GM12878 (cell line): ENCODE measurements at regions not wholly inside any gene's neighbourhood (a gene's known extent, or its start where the extent isn't known, plus 50 kb on each side); places are given as distances from the start of the nearest gene placed in this dataset.

Source experiments
- ATAC-seq: fragments of 200-7000 bp; cut with Tn5 transposase; 3 replicates; pipeline ENCODE4 v1.9.1; 2020; ENCODE audit warnings: mild to moderate bottlenecking, moderate library complexity
- BruUV-seq: library from RNA; stranded (reverse); fragments of 400-500 nt; replicated peaks from 2 replicates; lab custom pipeline; 2021; lab: Mats Ljungman, UMichigan
- CTCF ChIA-PET: fragments of 300-600 bp; sonication (Branson Sonifier 250); formaldehyde crosslinking; extraction: SDS; loops from one replicate; lab custom pipeline; 2021; ENCODE audit warnings: inconsistent platforms; lab: Yijun Ruan, JAX
- POLR2A ChIA-PET: fragments of 350-600 bp; formaldehyde crosslinking; extraction: SDS; loops from one replicate; lab custom pipeline; 2021; ENCODE audit warnings: inconsistent platforms; lab: Charles Lee
- RAD21 ChIA-PET: fragments of 300-600 bp; sonication (Branson Sonifier 250); formaldehyde crosslinking; loops from one replicate; lab custom pipeline; 2023; ENCODE audit warnings: antibody characterized with exemption; ENCODE audit not compliant: unreplicated experiment; lab: Charles Lee
- SMC1A ChIA-PET: fragments of 300-600 bp; sonication (Branson Sonifier 250); formaldehyde crosslinking; loops from one replicate; lab custom pipeline; 2023; ENCODE audit not compliant: unreplicated experiment, uncharacterized antibody; lab: Charles Lee
- DNase-seq: peaks from one replicate; pipeline ENCODE4 v3.0.0-alpha.2; 2011; ENCODE audit warnings: low read depth, low spot score
- FAIRE-seq: peaks from 3 replicates; lab custom pipeline; 2011; peaks lifted over from hg19 to GRCh38; lab: Jason Lieb, UNC
- H2AFZ ChIP-seq: 2 replicates; pipeline ENCODE4 v1.6.0; 2011; ENCODE audit warnings: low read depth, low read length, control low read depth; ENCODE audit not compliant: control insufficient read depth
- H3K27ac ChIP-seq: 2 replicates; pipeline ENCODE4 v1.5.1; 2011; ENCODE audit warnings: control low read depth; ENCODE audit not compliant: control insufficient read depth, insufficient read depth
- H3K27me3 ChIP-seq, 2 experiments: replicated peaks in 1 of 2; 2 replicates each; pipeline versions ENCODE4 v1.6.0 to v1.6.1; 2011; ENCODE audit warnings: low read length in 1 of 2; ENCODE audit not compliant: control insufficient read depth in 2 of 2, insufficient read depth in 2 of 2
- H3K36me3 ChIP-seq, 2 experiments: 2 replicates each; pipeline ENCODE4 v1.5.1; 2011; ENCODE audit warnings: low read length in 1 of 2; ENCODE audit not compliant: control insufficient read depth in 2 of 2, insufficient read depth in 2 of 2
- H3K4me1 ChIP-seq: 2 replicates; pipeline ENCODE4 v1.6.1; 2011; ENCODE audit warnings: mild to moderate bottlenecking, low read length, moderate library complexity, mixed read lengths; ENCODE audit not compliant: control insufficient read depth, insufficient read depth
- H3K4me2 ChIP-seq: 2 replicates; pipeline ENCODE4 v1.6.0; 2011; ENCODE audit warnings: control low read depth; ENCODE audit not compliant: control insufficient read depth, insufficient read depth
- H3K4me3 ChIP-seq: fragments of 200-600 bp; sonication (generic); 2 replicates; pipeline ENCODE4 v1.5.1; 2016
- H3K79me2 ChIP-seq: 2 replicates; pipeline ENCODE4 v1.6.0; 2011; ENCODE audit warnings: low read length; ENCODE audit not compliant: control insufficient read depth, insufficient read depth
- H3K9ac ChIP-seq: 2 replicates; pipeline ENCODE4 v1.8.0; 2011; ENCODE audit warnings: low read length, control low read depth, mixed read lengths; ENCODE audit not compliant: control insufficient read depth, insufficient read depth
- H3K9me3 ChIP-seq: replicated peaks from 3 replicates; pipeline ENCODE4 v1.5.1; 2011; ENCODE audit warnings: mild to moderate bottlenecking, low read length; ENCODE audit not compliant: control insufficient read depth, insufficient read depth
- H4K20me1 ChIP-seq: 2 replicates; pipeline ENCODE4 v1.6.0; 2011; ENCODE audit not compliant: control insufficient read depth, insufficient read depth
- CHD4 ChIP-seq: fragments of 200-600 bp; sonication (generic); IDR thresholded peaks from 2 replicates; pipeline ENCODE4 v1.6.1; 2016; ENCODE audit warnings: mild to moderate bottlenecking
- HCFC1 ChIP-seq: fragments of 150-350 bp; IDR thresholded peaks from 2 replicates; pipeline ENCODE4 v1.6.1; 2014; ENCODE audit warnings: low read length
- IRF5 ChIP-seq: fragments of 450-650 bp; IDR thresholded peaks from 2 replicates; pipeline ENCODE4 v1.6.1; 2017; ENCODE audit warnings: borderline replicate concordance
- KLF5 ChIP-seq: fragments of 450-650 bp; IDR thresholded peaks from 2 replicates; pipeline ENCODE4 v1.6.1; 2014; ENCODE audit warnings: mild to moderate bottlenecking; ENCODE audit not compliant: partially characterized antibody
- LARP7 ChIP-seq: fragments of 450-650 bp; IDR thresholded peaks from 2 replicates; pipeline ENCODE4 v1.6.1; 2017; ENCODE audit warnings: mild to moderate bottlenecking
- MLLT1 ChIP-seq: fragments of 450-650 bp; IDR thresholded peaks from 2 replicates; pipeline ENCODE4 v1.6.1; 2016; ENCODE audit warnings: mild to moderate bottlenecking
- NFYB ChIP-seq: IDR thresholded peaks from 2 replicates; pipeline ENCODE4 v1.6.1; 2011; ENCODE audit warnings: low read depth, mild to moderate bottlenecking, low read length, improper control_type of control experiment, moderate library complexity; ENCODE audit not compliant: insufficient read depth
- SIX5 ChIP-seq: IDR thresholded peaks from 2 replicates; pipeline ENCODE4 v1.6.1; 2011; ENCODE audit warnings: mild to moderate bottlenecking, low read depth, low read length, moderate library complexity; ENCODE audit not compliant: severe bottlenecking
- SMARCA5 ChIP-seq: fragments of 450-650 bp; IDR thresholded peaks from 2 replicates; pipeline ENCODE4 v1.6.1; 2017; ENCODE audit warnings: mild to moderate bottlenecking
- ZNF384 ChIP-seq: IDR thresholded peaks from 2 replicates; pipeline ENCODE4 v1.6.1; 2012; ENCODE audit warnings: low read depth, mild to moderate bottlenecking, low read length, improper control_type of control experiment, borderline replicate concordance
- WGBS: methylation state at CpG from one replicate; pipeline ENCODE4 v1.1.6; 2016; ENCODE audit warnings: low lambda C conversion rate; ENCODE audit not compliant: insufficient replicate concordance, insufficient coverage; ENCODE audit errors: missing lambda C conversion rate; 5-methylcytosine and 5-hydroxymethylcytosine counted together
- in situ Hi-C: fragments of 300-500 bp; cut with MboI; formaldehyde crosslinking; loops from 9 replicates; pipeline ENCODE4 v1.14.3; 2018; ENCODE audit warnings: mixed read lengths
- intact Hi-C: fragments of 100-400 bp; cut with micrococcal nuclease; formaldehyde crosslinking; loops from one replicate; pipeline ENCODE4 v1.14.2; 2022; ENCODE audit not compliant: unreplicated experiment
- TF ChIP-seq, protein P1 (sequence below): fragments of 150-350 bp; IDR thresholded peaks from 2 replicates; pipeline ENCODE4 v1.6.1; 2014; ENCODE audit warnings: mild to moderate bottlenecking, low read depth, low read length

GRCh38 chr1:229885568-229886495 is 181.2 kb upstream of the GALNT2 start:
- H3K36me3 ChIP-seq = no peaks in the 10 kb centered on the region
- intact Hi-C loops (no loop called here), in situ Hi-C loops (no loop called here)
- SMC1A ChIA-PET = no interaction called here
- H3K27ac ChIP-seq = no peak overlapping the region
- no peak overlapping the region for H3K4me2 ChIP-seq
- no peaks in the 10 kb centered on the region for H3K9me3 ChIP-seq
- FAIRE-seq (no peak), ATAC-seq (no peak), DNase-seq (no peak)
- no peaks in the 10 kb centered on the region for H4K20me1 ChIP-seq
- TF ChIP-seq HCFC1 (no peak), NFYB (no peak), ZNF384 (no peak), LARP7 (no peak), CHD4 (no peak), SIX5 (no peak), SMARCA5 (no peak), IRF5 (no peak), MLLT1 (no peak), KLF5 (no peak)
- TF ChIP-seq, protein P1, sequence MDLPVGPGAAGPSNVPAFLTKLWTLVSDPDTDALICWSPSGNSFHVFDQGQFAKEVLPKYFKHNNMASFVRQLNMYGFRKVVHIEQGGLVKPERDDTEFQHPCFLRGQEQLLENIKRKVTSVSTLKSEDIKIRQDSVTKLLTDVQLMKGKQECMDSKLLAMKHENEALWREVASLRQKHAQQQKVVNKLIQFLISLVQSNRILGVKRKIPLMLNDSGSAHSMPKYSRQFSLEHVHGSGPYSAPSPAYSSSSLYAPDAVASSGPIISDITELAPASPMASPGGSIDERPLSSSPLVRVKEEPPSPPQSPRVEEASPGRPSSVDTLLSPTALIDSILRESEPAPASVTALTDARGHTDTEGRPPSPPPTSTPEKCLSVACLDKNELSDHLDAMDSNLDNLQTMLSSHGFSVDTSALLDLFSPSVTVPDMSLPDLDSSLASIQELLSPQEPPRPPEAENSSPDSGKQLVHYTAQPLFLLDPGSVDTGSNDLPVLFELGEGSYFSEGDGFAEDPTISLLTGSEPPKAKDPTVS = no peak
- no peak overlapping the region for H3K9ac ChIP-seq
- H3K4me1 ChIP-seq = no peaks in the 10 kb centered on the region
- RAD21 ChIA-PET = no interaction called here
- POLR2A ChIA-PET = no interaction called here
- H3K79me2 ChIP-seq = no peaks in the 10 kb centered on the region
- no TSS peak for BruUV-seq
- H3K4me3 ChIP-seq = no peak overlapping the region
- CTCF ChIA-PET = no interaction called here
- H3K27me3 ChIP-seq = peaks cover 2 to 6% of the 10 kb centered on the region in 2 experiments; a peak in 3 of 4 replicates
- no peak overlapping the region for H2AFZ ChIP-seq
- 33% methylated on average over 12 of the region's 12 CpGs for WGBS
